ENCODE measurements at regions not wholly inside any gene's neighbourhood (a gene's known extent, or its start where the extent isn't known, plus 50 kb on each side); places are given as distances from the start of the nearest gene placed in this dataset.
A peak's percentile ranks its signal among the peaks of the same experiment; 100 is the strongest.

GRCh38 chr7:36034020-36034419, 119.0 kb upstream of the EEPD1 start:
- TF ChIP-seq, protein P1, sequence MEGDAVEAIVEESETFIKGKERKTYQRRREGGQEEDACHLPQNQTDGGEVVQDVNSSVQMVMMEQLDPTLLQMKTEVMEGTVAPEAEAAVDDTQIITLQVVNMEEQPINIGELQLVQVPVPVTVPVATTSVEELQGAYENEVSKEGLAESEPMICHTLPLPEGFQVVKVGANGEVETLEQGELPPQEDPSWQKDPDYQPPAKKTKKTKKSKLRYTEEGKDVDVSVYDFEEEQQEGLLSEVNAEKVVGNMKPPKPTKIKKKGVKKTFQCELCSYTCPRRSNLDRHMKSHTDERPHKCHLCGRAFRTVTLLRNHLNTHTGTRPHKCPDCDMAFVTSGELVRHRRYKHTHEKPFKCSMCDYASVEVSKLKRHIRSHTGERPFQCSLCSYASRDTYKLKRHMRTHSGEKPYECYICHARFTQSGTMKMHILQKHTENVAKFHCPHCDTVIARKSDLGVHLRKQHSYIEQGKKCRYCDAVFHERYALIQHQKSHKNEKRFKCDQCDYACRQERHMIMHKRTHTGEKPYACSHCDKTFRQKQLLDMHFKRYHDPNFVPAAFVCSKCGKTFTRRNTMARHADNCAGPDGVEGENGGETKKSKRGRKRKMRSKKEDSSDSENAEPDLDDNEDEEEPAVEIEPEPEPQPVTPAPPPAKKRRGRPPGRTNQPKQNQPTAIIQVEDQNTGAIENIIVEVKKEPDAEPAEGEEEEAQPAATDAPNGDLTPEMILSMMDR (IDR thresholded peaks at IDR 0.05) = no peak
- no peak for TF ChIP-seq ZFX (IDR thresholded peaks at IDR 0.05; ENCODE audit: borderline replicate concordance)
- no peak overlapping the region for H3K27ac ChIP-seq

GRCh38 chr7:36035186-36035585, 117.9 kb upstream of the EEPD1 start:
- H3K27ac ChIP-seq = no peak overlapping the region
- no peak for TF ChIP-seq ZFX (IDR thresholded peaks at IDR 0.05; ENCODE audit: borderline replicate concordance)
- TF ChIP-seq, protein P1 (IDR thresholded peaks at IDR 0.05) = no peak

GRCh38 chr7:36036590-36036989, 116.5 kb upstream of the EEPD1 start:
- no peak for TF ChIP-seq ZFX (IDR thresholded peaks at IDR 0.05; ENCODE audit: borderline replicate concordance)
- TF ChIP-seq, protein P1 (IDR thresholded peaks at IDR 0.05) = no peak
- H3K27ac ChIP-seq = peak overlapping the region; percentile 81

DNA sequence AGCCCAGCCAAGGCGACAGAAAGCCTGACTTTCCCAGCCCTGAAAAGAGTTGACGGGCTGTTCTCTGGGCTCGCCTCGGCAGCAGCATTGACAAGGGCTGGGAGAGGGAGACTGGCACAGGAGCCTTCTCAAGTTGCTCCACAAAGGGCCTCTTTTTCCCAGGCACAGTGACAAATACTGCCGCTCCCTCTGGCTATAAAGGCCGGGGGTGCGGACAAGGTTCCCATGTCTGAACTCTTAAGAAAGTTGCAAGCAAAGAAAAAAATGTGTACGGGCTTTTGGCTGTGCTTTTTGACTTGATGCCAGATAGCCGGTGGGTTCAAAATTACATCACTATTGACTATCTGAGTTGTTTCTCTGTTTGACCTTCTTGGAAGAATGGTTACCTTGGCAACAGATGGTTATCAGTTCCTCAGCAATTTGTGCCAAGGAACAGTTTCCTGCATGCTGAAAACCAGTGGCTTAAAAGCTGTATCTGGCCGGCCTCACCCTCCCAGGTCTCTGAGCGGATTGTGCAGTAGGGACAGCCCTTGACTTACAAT, 115.9 kb upstream of the EEPD1 start:
- TF ChIP-seq, protein P1 (IDR thresholded peaks at IDR 0.05) = no peak
- TF ChIP-seq ZFX (IDR thresholded peaks at IDR 0.05; ENCODE audit: borderline replicate concordance) = no peak
- H3K27ac ChIP-seq = peak overlapping the region; percentile 81

DNA sequence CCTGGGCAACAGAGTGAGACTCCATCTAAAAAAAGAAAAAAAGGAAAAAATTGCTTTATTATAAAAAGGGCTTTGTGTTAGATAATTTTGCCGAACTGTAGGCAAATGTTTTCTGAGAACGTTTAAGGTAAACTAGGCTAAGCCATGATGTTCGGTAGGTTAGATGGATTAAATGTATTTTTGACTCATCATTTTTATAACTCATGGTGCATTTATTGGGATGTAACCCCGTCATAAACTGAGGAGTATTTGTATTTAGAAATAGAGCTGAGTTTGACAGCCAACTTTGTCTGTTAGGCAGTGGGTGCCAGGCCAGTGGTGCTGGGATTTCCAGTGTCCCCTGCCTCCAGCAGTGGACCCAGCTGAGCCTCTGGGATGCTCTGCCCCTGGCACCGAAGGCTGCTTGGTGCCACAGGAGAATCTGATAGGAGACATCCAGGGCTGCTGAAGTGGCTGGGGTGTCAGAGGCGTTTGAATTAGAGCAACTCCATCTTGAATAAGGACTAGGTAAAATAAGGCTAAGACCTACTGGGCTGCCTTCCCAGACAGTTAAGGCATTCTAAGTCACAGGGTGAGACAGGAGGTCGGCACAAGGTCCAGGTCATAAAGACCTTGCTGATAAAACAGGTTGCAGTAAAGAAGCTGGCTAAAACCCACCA, 114.9 kb upstream of the EEPD1 start:
- H3K27ac ChIP-seq = peak overlapping the region; percentile 81
- TF ChIP-seq ZFX (IDR thresholded peaks at IDR 0.05; ENCODE audit: borderline replicate concordance) = no peak
- TF ChIP-seq, protein P1 (IDR thresholded peaks at IDR 0.05) = no peak

DNA sequence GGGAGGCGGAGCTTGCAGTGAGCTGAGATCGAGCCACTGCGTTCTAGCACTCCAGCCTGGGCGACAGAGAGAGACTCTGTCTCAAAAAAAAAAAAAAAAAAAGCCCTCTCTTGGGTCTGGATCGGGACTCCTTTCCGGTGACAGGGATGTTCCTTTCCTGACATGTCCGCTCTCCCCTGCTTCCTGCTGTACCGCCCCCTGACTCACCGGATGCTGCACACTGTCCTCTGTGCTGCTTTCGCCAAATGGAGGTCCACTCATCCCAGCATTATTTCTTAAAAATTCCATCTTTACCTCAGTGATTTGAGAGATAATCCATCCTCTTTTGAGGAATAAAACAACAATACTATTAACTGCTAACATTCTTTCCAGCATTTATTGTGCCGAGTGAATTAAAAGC, 113.8 kb upstream of the EEPD1 start:
- no peak overlapping the region for H3K27ac ChIP-seq
- TF ChIP-seq ZFX (IDR thresholded peaks at IDR 0.05; ENCODE audit: borderline replicate concordance) = no peak

DNA sequence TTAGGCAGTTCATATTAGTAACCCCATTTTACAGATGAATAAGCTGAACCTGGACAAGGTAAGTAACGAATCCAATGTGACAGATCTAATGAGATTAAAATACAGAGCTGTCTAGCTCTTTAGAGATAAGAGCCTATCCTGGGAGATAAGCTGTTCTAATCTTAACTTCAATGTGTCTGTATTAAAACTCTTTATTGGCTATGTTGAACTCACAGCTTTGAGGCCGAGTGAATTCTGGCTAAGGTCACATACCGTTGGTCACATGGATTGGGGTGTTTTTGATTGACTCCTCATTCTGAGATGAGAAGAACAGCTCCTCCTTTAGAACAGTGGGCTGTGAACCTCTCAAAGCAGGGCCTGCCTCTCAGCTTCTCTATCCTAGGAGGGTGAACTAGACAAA, 113.4 kb upstream of the EEPD1 start:
- H3K27ac ChIP-seq = no peak overlapping the region
- TF ChIP-seq ZFX (IDR thresholded peaks at IDR 0.05; ENCODE audit: borderline replicate concordance) = no peak
- TF ChIP-seq, protein P1 (IDR thresholded peaks at IDR 0.05) = no peak

Data from 22Rv1 (cell line).